ENCODE measurements at regions not wholly inside any gene's neighbourhood (a gene's known extent, or its start where the extent isn't known, plus 50 kb on each side); places are given as distances from the start of the nearest gene placed in this dataset.

DNA sequence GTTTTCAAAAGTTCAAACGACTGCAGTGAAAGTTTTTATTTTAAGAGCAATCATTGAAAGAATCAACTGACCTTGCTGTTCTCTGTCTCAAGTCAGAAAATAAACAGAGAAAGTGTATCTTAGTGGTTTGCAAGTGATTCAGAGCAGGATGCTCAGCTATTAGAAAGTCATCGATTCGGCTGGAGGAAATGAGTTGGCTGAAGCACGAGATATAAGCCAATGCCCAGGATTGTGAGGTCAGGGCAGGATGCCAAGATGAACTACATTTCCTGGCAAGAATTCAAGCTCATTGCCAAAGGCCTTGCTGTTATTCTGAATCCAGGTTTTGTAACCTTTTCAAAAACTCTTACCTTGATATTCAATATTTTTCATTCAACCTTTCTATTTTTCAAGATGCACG, 541.4 kb upstream of the BOD1L1 start:
- Histone ChIP-seq H3K9me3 (ENCODE audit: control insufficient read depth in 4 of 4, low read length in 3 of 4) (no peaks in the 10 kb centered on the region), H3K9ac (ENCODE audit: low read depth in 1 of 2, low read length in 2 of 2) (no peak overlapping the region), H3K27ac (ENCODE audit: low read depth in 1 of 2, low read length in 2 of 2) (no peak overlapping the region), H3K4me1 (ENCODE audit: control insufficient read depth in 4 of 4, insufficient read depth in 4 of 4, low read length in 3 of 4) (peaks cover 0 to 6% (median 0%) of the 10 kb centered on the region in 4 donors), H3K27me3 (ENCODE audit: control insufficient read depth in 4 of 4, insufficient read depth in 4 of 4, low read length in 3 of 4) (no peaks in the 10 kb centered on the region), H3K4me3 (ENCODE audit: low read depth in 1 of 3, low read length in 3 of 3) (no peak overlapping the region), H3K36me3 (ENCODE audit: control insufficient read depth in 4 of 4, insufficient read depth in 3 of 4, low read depth in 1 of 4, low read length in 3 of 4) (no peaks in the 10 kb centered on the region)
- TF ChIP-seq, protein P1, sequence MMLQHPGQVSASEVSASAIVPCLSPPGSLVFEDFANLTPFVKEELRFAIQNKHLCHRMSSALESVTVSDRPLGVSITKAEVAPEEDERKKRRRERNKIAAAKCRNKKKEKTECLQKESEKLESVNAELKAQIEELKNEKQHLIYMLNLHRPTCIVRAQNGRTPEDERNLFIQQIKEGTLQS (IDR thresholded peaks at IDR 0.05): no peak
- TF ChIP-seq FOXA1 (IDR thresholded peaks at IDR 0.05): no peak
- TF ChIP-seq SP1 (IDR thresholded peaks at IDR 0.05): peak; percentile 12
- TF ChIP-seq RAD21 (IDR thresholded peaks at IDR 0.05): peak; percentile 42 to 54
- TF ChIP-seq HNF4A (conservative IDR thresholded peaks at IDR 0.05): peak; percentile 25 to 33
- no peak for TF ChIP-seq GABPA (IDR thresholded peaks at IDR 0.05 in 1 of 2, conservative IDR thresholded peaks at IDR 0.05 in 1 of 2)
- TF ChIP-seq, protein P2, sequence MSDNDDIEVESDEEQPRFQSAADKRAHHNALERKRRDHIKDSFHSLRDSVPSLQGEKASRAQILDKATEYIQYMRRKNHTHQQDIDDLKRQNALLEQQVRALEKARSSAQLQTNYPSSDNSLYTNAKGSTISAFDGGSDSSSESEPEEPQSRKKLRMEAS (IDR thresholded peaks at IDR 0.05): peak; percentile 50
- TF ChIP-seq, protein P3, sequence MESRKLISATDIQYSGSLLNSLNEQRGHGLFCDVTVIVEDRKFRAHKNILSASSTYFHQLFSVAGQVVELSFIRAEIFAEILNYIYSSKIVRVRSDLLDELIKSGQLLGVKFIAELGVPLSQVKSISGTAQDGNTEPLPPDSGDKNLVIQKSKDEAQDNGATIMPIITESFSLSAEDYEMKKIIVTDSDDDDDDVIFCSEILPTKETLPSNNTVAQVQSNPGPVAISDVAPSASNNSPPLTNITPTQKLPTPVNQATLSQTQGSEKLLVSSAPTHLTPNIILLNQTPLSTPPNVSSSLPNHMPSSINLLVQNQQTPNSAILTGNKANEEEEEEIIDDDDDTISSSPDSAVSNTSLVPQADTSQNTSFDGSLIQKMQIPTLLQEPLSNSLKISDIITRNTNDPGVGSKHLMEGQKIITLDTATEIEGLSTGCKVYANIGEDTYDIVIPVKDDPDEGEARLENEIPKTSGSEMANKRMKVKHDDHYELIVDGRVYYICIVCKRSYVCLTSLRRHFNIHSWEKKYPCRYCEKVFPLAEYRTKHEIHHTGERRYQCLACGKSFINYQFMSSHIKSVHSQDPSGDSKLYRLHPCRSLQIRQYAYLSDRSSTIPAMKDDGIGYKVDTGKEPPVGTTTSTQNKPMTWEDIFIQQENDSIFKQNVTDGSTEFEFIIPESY (IDR thresholded peaks at IDR 0.05): no peak
- peak; percentile 20 for TF ChIP-seq FOXA2 (IDR thresholded peaks at IDR 0.05)
- TF ChIP-seq CTCF (IDR thresholded peaks at IDR 0.05; ENCODE audit: low read depth, low read length, missing input control): no peak
- TF ChIP-seq TAF1 (conservative IDR thresholded peaks at IDR 0.05): no peak
- no peak for TF ChIP-seq EGR1 (IDR thresholded peaks at IDR 0.05; ENCODE audit: low read depth in 2 of 2)
- TF ChIP-seq, protein P4, sequence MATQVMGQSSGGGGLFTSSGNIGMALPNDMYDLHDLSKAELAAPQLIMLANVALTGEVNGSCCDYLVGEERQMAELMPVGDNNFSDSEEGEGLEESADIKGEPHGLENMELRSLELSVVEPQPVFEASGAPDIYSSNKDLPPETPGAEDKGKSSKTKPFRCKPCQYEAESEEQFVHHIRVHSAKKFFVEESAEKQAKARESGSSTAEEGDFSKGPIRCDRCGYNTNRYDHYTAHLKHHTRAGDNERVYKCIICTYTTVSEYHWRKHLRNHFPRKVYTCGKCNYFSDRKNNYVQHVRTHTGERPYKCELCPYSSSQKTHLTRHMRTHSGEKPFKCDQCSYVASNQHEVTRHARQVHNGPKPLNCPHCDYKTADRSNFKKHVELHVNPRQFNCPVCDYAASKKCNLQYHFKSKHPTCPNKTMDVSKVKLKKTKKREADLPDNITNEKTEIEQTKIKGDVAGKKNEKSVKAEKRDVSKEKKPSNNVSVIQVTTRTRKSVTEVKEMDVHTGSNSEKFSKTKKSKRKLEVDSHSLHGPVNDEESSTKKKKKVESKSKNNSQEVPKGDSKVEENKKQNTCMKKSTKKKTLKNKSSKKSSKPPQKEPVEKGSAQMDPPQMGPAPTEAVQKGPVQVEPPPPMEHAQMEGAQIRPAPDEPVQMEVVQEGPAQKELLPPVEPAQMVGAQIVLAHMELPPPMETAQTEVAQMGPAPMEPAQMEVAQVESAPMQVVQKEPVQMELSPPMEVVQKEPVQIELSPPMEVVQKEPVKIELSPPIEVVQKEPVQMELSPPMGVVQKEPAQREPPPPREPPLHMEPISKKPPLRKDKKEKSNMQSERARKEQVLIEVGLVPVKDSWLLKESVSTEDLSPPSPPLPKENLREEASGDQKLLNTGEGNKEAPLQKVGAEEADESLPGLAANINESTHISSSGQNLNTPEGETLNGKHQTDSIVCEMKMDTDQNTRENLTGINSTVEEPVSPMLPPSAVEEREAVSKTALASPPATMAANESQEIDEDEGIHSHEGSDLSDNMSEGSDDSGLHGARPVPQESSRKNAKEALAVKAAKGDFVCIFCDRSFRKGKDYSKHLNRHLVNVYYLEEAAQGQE (IDR thresholded peaks at IDR 0.05): no peak
- peak; percentile 11 for TF ChIP-seq YY1 (IDR thresholded peaks at IDR 0.05)
- TF ChIP-seq HNF4G (IDR thresholded peaks at IDR 0.05): no peak
- no peak for TF ChIP-seq NR2F2 (IDR thresholded peaks at IDR 0.05)
- TF ChIP-seq JUND (IDR thresholded peaks at IDR 0.05): peak in 1 of 2 donors; percentile 27
- TF ChIP-seq RXRA (IDR thresholded peaks at IDR 0.05): peak; percentile 60 to 61
- DNase-seq (ENCODE audit: low spot score): no peak
- 9% methylated on average over 5 of the region's 5 CpGs for WGBS

Data from liver (tissue), 8 donors.